Brain microvascular endothelial cell (primary cell): ENCODE measurements at regions not wholly inside any gene's neighbourhood (a gene's known extent, or its start where the extent isn't known, plus 50 kb on each side); places are given as distances from the start of the nearest gene placed in this dataset.
"Not testable (repeated sequence)": the region's sequence is repeated elsewhere in the genome, so short reads cannot be mapped to it uniquely, and the experiment has no call there.

Experiments used
- DNase-seq: peaks from one replicate; pipeline ENCODE4 v3.0.0-alpha.2; 2020
- H3K27ac ChIP-seq: fragments of 250-450 bp; sonication (Bioruptor Pico); 2 replicates; pipeline ENCODE4 v1.5.1; 2020; ENCODE audit warnings: mild to moderate bottlenecking, moderate library complexity
- H3K27me3 ChIP-seq: fragments of 250-450 bp; sonication (Bioruptor Pico); replicated peaks from 2 replicates; pipeline ENCODE4 v1.5.1; 2020; ENCODE audit warnings: mild to moderate bottlenecking
- H3K36me3 ChIP-seq: fragments of 250-450 bp; sonication (Bioruptor Pico); replicated peaks from 2 replicates; pipeline ENCODE4 v1.5.1; 2020; ENCODE audit warnings: mild to moderate bottlenecking
- H3K4me3 ChIP-seq: 2 replicates; pipeline ENCODE4 v1.5.1; 2011; ENCODE audit warnings: low read depth, mild to moderate bottlenecking, control low read depth, low read length, moderate library complexity
- CTCF ChIP-seq: IDR thresholded peaks from 2 replicates; pipeline ENCODE4 v1.5.1; 2011; ENCODE audit warnings: low read depth, mild to moderate bottlenecking, moderate library complexity, low read length, control low read depth, inconsistent platforms; ENCODE audit errors: missing control alignments
- in situ Hi-C: cut with HindIII; loops from 2 replicates; pipeline ENCODE4 v1.10.0; 2017; ENCODE audit warnings: low sequenced_read_pairs, low pct_ligation_motif_present

GRCh38 chr2:223283771-223284170 is 231.8 kb downstream of the KCNE4 start:
- in situ Hi-C loops: no loop called here
- DNase-seq: no peak
- no peak for TF ChIP-seq CTCF
- H3K27ac ChIP-seq: no peak overlapping the region
- no peaks in the 10 kb centered on the region for H3K27me3 ChIP-seq
- H3K36me3 ChIP-seq: no peaks in the 10 kb centered on the region
- no peak overlapping the region for H3K4me3 ChIP-seq

- Histone ChIP-seq H3K4me3 (no peak overlapping the region), H3K27ac (no peak overlapping the region), H3K27me3 (no peaks in the 10 kb centered on the region), H3K36me3 (no peaks in the 10 kb centered on the region)
- DNase-seq: no peak
- in situ Hi-C loops: no loop called here
- TF ChIP-seq CTCF: no peak
Observed at GRCh38 chr2:223285370-223286265, 233.6 kb downstream of the KCNE4 start.

- DNase-seq: no peak
- H3K27ac ChIP-seq: no peak overlapping the region
- H3K27me3 ChIP-seq: no peaks in the 10 kb centered on the region
- no peaks in the 10 kb centered on the region for H3K36me3 ChIP-seq
- no peak for TF ChIP-seq CTCF
- no peak overlapping the region for H3K4me3 ChIP-seq
- in situ Hi-C loops: no loop called here
Observed at GRCh38 chr2:223294756-223295155, 242.8 kb downstream of the KCNE4 start.

- TF ChIP-seq CTCF: no peak
- in situ Hi-C loops: no loop called here
- no peaks in the 10 kb centered on the region for H3K27me3 ChIP-seq
- no peak for DNase-seq
- no peak overlapping the region for H3K27ac ChIP-seq
- no peak overlapping the region for H3K4me3 ChIP-seq
- H3K36me3 ChIP-seq: no peaks in the 10 kb centered on the region
Observed at GRCh38 chr2:223297788-223298187, 245.8 kb downstream of the KCNE4 start.

- in situ Hi-C loops, H3K27ac ChIP-seq, H3K36me3 ChIP-seq, DNase-seq, H3K27me3 ChIP-seq, H3K4me3 ChIP-seq: not testable (repeated sequence)
Observed at GRCh38 chr2:223298329-223298728, 246.3 kb downstream of the KCNE4 start.

- no peak overlapping the region for H3K27ac ChIP-seq
- H3K27me3 ChIP-seq: no peaks in the 10 kb centered on the region
- in situ Hi-C loops: no loop called here
- TF ChIP-seq CTCF: no peak
- no peaks in the 10 kb centered on the region for H3K36me3 ChIP-seq
- peak; percentile 14 for DNase-seq
- no peak overlapping the region for H3K4me3 ChIP-seq
Observed at GRCh38 chr2:223300326-223300725, 248.3 kb downstream of the KCNE4 start.
